PC-3 (cell line): ENCODE measurements at regions not wholly inside any gene's neighbourhood (a gene's known extent, or its start where the extent isn't known, plus 50 kb on each side); places are given as distances from the start of the nearest gene placed in this dataset.

Experiments
- CTCF ChIP-seq: fragments of 300-600 bp; sonication (generic); conservative IDR thresholded peaks from 2 replicates; pipeline ENCODE4 v1.5.1; 2017; ENCODE audit warnings: antibody characterized with exemption, low read depth, mild to moderate bottlenecking, low read length
- EZH2 ChIP-seq: fragments of 300-600 bp; sonication (generic); IDR thresholded peaks from one replicate; pipeline ENCODE4 v1.6.1; 2017; ENCODE audit warnings: antibody characterized with exemption, mild to moderate bottlenecking, low read length; ENCODE audit not compliant: unreplicated experiment
- EZH2phosphoT487 ChIP-seq: fragments of 300-600 bp; sonication (generic); IDR thresholded peaks from 2 replicates; pipeline ENCODE4 v1.6.1; 2018; ENCODE audit warnings: mild to moderate bottlenecking, antibody characterized with exemption, low read length, borderline replicate concordance

- no peak for TF ChIP-seq CTCF
- TF ChIP-seq EZH2, result no peak
- TF ChIP-seq EZH2phosphoT487, result no peak
Measured at GRCh38 chr3:40718681-40719080, 193.9 kb downstream of the ZNF621 start.
